Mononuclear cell (primary cell): ENCODE measurements at regions not wholly inside any gene's neighbourhood (a gene's known extent, or its start where the extent isn't known, plus 50 kb on each side); places are given as distances from the start of the nearest gene placed in this dataset.

Experiments
- H3K27me3 ChIP-seq: 2 replicates; pipeline ENCODE4 v1.6.0; 2011; ENCODE audit warnings: low read length, control low read depth; ENCODE audit not compliant: insufficient read depth
- H3K4me1 ChIP-seq: 2 replicates; pipeline ENCODE4 v1.5.1; 2011; ENCODE audit warnings: mild to moderate bottlenecking, low read length, control low read depth; ENCODE audit not compliant: insufficient read depth
- H3K4me3 ChIP-seq: 2 replicates; pipeline ENCODE4 v1.5.1; 2011; ENCODE audit warnings: mild to moderate bottlenecking, low read length, moderate library complexity
- H3K9me3 ChIP-seq: 2 replicates; pipeline ENCODE4 v1.5.1; 2011; ENCODE audit warnings: low read depth, mild to moderate bottlenecking, control low read depth, low read length

DNA sequence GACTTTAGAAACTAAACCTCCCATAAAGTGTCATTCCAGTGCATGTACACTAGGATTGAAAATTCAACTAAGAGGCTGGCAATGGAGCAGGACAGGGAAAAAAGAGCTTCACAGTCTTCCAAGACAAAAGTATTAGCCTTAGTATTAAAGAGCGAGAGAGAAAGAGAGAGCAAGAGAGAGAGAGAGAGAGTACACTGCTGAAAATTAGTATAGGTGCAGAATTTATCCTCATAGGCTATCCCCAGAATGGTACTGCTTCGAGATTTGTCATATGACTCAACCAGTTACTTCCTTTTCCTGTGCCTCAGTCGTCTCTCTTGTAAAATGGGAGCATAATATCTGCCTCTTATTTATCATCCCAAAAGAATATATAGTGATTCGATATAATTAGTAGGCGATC lies 543.2 kb upstream of the JARID2 start:
- H3K27me3 ChIP-seq = no peaks in the 10 kb centered on the region
- no peak overlapping the region for H3K4me3 ChIP-seq
- peaks cover 34% of the 10 kb centered on the region for H3K4me1 ChIP-seq
- H3K9me3 ChIP-seq = no peaks in the 10 kb centered on the region

DNA sequence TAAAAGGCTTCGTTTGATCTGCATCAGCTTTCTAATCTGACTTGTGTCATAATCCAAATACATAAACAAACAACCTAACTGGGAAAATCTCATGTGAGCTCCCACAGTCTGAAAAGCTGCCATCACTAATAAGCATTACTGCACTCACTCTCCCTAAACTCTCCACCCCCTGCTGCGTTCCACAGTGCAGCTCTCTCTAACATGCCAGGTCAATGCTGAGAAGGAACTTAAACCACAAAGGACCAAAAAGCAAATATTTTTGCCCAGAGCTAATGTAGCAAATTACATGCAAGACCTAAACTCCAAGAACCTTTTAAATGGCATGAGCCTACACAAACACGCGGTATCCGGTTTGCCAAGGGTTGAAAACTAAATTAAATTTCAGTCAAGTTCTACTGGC lies 542.3 kb upstream of the JARID2 start:
- no peak overlapping the region for H3K4me3 ChIP-seq
- peaks cover 40% of the 10 kb centered on the region for H3K4me1 ChIP-seq
- no peaks in the 10 kb centered on the region for H3K27me3 ChIP-seq
- no peaks in the 10 kb centered on the region for H3K9me3 ChIP-seq

DNA sequence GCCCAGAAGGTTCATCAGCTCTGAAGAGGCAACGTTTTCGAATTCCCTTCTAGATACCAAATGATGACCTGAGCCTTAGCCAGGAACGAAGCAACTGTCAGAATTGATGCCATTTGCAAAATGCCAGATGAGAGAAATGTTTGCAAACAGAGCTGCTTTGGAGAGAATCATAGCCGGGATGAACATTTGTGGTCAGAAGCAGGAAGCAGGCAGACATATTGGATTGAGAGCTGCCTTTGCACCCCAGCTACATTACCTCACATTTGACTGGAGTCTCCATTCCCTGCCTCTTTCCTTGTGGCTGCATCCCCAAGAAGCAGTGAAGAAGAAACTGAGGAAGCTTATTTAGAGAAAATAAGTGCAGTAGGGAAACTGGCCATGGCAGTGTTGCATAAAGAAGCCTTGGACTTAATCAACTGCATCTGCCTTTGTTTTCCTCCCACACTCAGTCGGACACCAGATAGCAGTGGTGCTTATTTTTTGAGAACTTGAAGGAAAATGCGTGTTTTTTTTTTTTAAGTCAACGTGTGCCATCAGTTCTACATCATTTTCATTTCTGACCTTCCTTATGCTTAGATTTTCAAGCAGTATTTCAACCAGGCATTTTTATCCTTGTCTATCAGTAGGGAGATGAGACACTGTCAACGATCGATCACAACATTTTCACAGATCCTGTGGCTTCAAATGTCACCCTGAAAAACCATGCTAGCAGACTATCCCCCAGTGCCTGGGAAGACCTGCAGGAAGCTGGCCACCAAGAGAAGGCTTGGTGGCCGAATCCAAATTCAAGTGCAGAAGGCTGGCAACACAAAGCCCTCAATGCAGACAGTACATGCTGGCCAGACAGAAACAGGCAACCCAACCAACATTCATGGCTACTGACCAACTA lies 541.2 kb upstream of the JARID2 start:
- Histone ChIP-seq H3K4me3 (no peak overlapping the region), H3K27me3 (no peaks in the 10 kb centered on the region), H3K9me3 (no peaks in the 10 kb centered on the region), H3K4me1 (peaks cover 40% of the 10 kb centered on the region)

DNA sequence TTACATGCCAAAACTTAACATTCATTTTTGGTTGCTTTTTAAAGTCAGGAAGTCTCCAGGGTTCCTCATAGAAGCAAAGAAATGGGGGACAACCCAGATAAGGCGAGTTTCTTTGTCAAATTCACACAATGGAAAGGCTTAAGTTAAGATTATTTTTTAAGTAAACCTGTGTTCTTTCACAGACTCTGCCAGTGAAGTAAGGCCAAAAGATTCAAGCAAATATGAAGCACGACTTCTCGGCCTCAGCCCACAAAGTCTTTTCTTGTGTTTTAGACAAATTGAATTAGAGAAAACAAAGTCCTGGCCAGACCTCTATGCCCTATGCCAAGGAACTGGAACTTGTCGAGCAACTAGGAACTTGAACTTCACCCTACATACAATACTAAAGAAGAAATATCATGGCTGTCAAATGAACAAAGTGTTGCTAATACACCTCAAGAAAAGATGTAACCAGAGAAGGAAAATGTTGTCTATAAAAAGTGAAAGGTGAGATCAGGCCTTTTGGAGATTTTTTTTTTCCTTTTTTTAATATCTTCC lies 540.0 kb upstream of the JARID2 start:
- Histone ChIP-seq H3K27me3 (no peaks in the 10 kb centered on the region), H3K9me3 (no peaks in the 10 kb centered on the region), H3K4me1 (peaks cover 45% of the 10 kb centered on the region), H3K4me3 (no peak overlapping the region)

DNA sequence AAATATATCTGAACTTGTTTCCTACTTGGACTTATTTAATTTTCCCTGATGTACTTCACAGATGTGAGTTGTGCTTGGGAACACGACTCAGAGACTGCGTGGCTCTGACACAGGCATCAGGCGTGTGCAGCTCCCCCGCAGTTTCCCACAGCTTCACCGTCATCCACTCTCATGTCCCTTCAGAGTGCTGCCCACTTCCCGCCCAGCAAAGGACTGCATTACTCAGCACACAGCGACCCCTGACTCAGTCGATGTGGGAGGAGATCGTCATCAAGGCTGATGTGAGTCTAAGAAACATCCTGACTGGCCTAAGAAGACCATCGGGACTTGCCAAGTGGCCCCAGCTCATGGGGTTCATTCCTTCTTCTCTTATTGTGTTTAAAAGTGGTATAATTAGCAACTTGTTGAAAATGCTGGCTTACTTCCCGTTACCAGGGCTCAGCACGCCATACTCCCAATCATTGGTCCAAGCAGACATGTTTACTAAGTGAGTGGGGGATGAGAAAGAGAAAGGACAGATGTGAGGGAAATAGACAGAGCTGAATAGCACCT lies 539.4 kb upstream of the JARID2 start:
- Histone ChIP-seq H3K4me3 (no peak overlapping the region), H3K9me3 (no peaks in the 10 kb centered on the region), H3K4me1 (peaks cover 45% of the 10 kb centered on the region), H3K27me3 (no peaks in the 10 kb centered on the region)

DNA sequence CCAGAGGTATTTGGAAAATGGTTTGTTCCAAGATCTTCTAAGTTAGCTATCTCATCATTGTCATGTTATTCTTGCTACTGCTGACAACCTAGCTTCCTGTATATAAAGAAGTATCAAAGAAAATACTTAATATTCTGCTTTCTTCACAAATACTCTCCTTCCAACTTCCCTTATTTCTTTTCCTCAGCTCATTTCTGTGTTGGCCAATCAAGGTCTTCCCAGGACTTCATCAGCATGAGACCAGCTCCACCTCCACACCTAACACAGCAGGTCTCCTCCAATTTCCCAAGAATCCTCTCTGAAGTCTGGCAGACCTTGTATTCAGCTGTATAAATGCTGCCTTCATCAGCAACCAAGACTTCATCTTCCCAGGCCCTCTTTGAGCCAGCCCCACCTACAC lies 538.6 kb upstream of the JARID2 start:
- Histone ChIP-seq H3K9me3 (no peaks in the 10 kb centered on the region), H3K4me1 (peaks cover 42% of the 10 kb centered on the region), H3K4me3 (no peak overlapping the region), H3K27me3 (no peaks in the 10 kb centered on the region)

DNA sequence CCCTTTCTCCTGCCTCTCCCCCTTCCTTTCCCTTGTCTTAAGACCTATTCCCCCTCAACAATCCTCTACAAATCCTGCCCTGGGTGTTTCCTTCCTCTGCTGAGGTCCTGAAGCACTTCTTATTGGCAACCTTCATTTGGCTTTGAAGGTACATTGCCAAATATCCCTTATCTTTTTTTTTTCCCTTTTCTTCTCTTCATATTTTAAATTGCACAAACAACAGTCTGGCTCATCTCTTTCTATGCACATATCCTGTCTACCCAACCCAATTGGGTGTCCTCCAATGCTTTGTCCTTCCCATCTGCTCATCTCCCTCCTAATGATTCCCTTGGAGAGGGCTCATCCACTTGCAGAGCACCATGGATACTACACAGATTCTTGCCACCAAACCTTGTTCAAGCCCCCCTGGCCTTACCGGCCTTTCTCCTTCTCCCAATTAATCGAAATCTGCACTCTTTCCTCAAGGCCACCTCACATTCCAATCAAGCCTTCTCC lies 537.9 kb upstream of the JARID2 start:
- no peak overlapping the region for H3K4me3 ChIP-seq
- H3K9me3 ChIP-seq = no peaks in the 10 kb centered on the region
- H3K4me1 ChIP-seq = peaks cover 36% of the 10 kb centered on the region
- no peaks in the 10 kb centered on the region for H3K27me3 ChIP-seq

DNA sequence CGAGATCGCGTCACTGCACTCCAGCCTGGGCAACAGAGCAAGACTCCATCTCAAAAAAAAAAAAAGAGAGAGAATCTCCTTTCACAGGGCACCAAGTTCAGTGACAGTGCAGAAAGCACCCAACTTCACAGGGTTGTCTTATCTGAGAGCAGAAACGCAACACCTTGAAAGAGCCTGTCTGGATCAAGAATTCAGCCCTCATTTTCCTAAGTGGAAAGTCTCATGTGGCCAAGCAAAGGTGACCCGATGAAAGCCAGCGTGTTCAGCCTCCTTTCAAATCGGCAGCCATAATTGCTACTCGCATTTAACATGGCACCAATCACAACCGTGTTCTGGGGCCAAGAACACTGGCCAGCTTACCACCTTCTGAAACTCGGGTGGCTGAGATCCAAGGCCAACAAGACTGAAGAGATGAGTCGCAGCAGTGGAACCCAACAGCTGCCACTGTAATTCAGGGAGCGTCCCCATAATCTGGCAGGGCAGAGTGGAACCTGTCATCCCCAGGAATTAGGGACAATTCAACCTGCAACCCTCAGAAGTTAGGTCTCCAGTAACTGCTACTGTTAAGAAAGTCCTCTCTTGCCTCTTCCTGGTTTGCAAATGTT lies 536.7 kb upstream of the JARID2 start:
- Histone ChIP-seq H3K4me1 (peaks cover 42% of the 10 kb centered on the region), H3K4me3 (no peak overlapping the region), H3K27me3 (no peaks in the 10 kb centered on the region), H3K9me3 (no peaks in the 10 kb centered on the region)

DNA sequence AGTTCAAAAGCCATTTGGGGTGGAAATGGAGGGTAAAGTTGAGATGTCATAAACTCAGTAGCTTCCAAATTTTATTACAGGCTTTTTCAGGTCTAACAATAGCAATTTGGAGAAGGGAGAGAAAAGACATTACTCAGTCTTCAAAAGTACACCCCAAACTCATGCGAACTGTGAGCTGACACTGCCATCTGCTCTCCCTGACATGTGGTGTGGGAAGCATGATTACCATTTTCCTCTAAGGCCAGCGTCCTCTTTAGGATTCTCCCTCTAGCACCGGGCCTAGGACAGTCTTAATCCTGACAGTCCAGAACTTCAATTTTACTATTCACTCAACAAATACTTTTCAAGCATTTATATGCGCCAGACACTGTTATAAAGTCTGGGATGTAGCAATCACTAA lies 536.0 kb upstream of the JARID2 start:
- Histone ChIP-seq H3K4me3 (no peak overlapping the region), H3K27me3 (no peaks in the 10 kb centered on the region), H3K9me3 (no peaks in the 10 kb centered on the region), H3K4me1 (peaks cover 42% of the 10 kb centered on the region)

DNA sequence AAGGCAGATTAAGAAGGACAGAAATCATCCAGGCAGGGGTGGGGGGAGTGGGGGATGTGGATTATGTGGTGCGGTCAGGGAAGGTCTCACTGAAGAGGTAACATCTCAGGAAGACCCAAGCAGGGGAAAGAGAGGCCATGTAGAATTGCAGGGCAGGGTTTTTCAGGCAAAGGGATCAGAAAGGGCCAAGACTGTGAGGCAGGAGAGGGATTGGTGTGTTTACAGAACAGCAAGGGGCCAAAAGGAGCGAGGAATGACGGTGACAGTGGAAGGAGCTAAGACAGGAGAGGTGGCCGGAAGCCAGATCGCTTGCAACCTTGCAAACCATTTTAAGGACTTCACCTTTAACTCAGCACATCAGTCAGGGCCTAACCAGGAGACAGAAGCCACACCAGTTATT lies 535.4 kb upstream of the JARID2 start:
- no peaks in the 10 kb centered on the region for H3K9me3 ChIP-seq
- H3K4me3 ChIP-seq = no peak overlapping the region
- H3K27me3 ChIP-seq = no peaks in the 10 kb centered on the region
- peaks cover 42% of the 10 kb centered on the region for H3K4me1 ChIP-seq

DNA sequence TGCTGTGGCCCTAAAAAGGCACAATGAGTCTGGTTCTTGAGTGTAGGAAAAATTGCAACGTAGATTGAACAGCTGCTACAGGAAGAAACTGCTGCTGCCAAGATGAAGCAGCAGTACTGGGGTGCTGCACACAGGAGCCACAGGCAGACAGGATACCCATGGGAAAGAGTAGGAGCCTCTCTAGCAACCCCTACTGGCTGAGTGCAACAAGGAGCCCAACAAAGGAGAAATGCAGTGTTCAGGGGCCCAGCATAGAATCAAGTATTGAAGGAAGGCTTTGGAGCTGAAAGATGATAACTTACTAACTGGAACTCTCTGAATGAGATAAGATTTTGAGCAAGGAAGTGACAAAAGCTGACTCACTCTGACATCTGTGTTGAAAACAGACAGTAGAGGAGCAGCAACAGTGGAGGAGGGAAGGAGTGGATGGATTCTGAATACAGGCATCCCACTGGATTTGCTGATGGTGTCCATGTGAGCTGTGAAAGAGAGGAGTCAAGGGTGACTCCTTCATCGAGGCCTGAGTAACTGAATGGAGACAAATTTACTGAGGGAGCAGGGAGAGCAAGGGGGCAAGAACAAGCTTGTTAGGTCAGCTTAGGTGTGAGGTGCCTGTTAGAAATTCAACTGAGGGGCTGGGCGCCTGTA lies 534.7 kb upstream of the JARID2 start:
- peaks cover 46% of the 10 kb centered on the region for H3K4me1 ChIP-seq
- no peak overlapping the region for H3K4me3 ChIP-seq
- no peaks in the 10 kb centered on the region for H3K9me3 ChIP-seq
- no peaks in the 10 kb centered on the region for H3K27me3 ChIP-seq

DNA sequence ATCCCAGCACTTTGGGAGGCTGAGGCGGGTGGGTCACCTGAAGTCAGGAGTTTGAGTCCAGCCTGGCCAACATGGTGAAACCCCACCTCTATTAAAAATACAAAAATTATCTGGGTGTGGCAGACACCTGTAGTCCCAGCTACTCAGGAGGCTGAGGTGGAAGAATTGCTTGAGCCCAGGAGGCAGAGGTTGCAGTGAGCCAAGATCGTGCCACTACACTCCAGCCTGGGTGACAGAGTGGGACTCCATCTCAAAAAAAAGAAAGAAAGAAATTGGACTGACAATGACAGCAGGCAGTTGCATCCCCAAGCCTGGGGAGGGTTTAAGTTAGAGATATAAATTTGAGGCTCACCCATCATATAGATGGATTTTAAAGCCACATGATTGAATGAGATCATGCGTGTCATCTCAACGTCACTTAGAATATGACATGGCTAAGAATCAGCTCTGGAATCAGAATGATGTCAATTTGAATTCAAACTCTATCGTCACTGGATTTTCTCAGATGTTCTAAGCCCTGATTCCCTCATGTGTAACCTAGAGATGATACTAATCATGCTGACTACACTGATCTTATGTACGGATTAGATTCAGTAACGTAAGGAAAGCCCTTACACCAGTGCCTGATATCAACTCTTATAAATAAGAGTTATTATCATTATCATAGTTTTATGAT lies 534.0 kb upstream of the JARID2 start:
- Histone ChIP-seq H3K9me3 (no peaks in the 10 kb centered on the region), H3K4me1 (peaks cover 48% of the 10 kb centered on the region), H3K4me3 (no peak overlapping the region), H3K27me3 (no peaks in the 10 kb centered on the region)

DNA sequence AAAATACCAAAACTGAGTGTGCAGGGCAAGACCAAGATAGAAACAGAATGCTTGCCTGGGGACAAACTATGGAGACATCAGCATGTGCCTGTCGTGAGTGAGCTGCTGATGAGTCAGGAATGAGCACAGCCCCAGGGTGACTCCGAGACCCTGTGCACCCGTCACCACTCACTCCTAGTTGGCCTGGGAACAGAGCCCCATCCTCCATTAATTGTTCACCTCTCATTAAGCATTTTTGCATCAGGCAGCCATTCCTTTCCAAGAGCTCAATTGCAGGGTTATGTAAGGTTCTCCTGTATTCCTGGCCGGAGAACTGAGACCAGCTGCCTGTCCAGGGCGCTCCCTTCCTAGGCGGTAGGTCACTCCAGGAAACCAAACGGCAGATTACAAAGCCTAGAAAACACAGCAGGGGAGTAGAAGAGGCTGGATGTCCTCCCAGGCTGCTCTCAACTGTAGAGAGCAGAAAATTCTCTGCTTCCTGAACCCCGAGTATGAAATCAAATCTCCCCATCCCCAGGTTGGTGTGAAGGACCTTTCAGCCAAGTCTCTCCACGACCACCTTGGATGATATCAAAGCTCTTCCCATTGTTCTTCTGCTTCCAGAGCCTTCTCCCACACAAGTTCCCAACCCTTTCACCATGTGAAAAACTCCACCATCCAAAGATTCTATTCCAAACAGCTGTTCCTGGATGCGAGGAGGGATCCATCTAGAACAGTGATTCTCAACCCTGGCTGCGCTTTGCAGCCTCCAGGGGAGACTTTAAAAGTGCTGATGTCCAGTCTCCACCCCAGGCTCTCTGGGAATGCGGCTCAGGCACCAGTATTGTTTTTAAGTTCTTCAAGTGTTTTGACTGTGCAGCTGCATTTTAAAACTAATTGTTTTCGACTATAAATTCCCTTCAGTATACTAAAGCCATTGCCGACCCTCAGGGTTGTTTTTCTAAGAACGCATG lies 532.6 kb upstream of the JARID2 start:
- no peak overlapping the region for H3K4me3 ChIP-seq
- peaks cover 46% of the 10 kb centered on the region for H3K4me1 ChIP-seq
- no peaks in the 10 kb centered on the region for H3K27me3 ChIP-seq
- no peaks in the 10 kb centered on the region for H3K9me3 ChIP-seq
